Dermis blood vessel endothelial cell (primary cell): ENCODE measurements at regions not wholly inside any gene's neighbourhood (a gene's known extent, or its start where the extent isn't known, plus 50 kb on each side); places are given as distances from the start of the nearest gene placed in this dataset.
"Not testable (repeated sequence)": the region's sequence is repeated elsewhere in the genome, so short reads cannot be mapped to it uniquely, and the experiment has no call there.

Experiments
- DNase-seq: peaks from one replicate; pipeline ENCODE4 v3.0.0; 2010

DNA sequence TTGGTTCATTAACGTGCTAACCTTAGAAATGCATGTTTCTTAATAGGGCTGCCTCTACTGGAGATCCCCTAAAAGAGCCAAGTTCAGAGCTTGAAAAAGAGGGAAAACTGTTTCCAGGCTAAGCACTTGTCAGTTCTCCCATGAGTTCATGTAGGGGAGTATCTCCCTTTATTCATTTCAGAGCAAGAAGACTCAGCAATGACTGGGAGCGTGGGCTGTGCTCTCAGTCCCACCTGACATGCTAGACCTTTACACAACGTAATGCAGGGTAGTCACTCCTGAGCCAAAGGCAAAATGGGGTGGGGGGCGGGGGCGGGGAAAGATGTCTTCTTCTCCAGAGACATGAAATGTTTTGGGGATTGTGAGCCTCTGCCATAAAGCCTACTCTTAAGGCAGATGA lies 420.1 kb upstream of the MCTP2 start:
- DNase-seq: no peak

DNA sequence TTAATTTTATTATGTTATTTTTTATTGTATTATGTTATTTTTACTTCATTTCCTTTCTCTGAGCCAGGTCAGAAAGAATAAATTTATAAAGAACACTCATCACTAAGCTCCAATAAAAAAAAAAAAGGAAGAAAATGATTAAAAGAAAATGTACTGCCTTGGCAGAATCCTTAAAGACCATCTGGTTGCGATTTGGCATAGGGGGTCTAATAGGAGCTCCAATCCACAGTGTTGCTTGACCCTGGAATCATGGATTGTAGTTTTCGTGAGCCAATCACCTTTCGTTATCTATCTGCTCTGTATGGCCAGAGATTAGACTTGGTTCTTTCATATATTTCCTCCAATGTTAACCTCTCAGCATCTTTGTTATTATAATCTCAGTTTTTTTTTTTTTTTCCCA lies 421.8 kb upstream of the MCTP2 start:
- no peak for DNase-seq

DNA sequence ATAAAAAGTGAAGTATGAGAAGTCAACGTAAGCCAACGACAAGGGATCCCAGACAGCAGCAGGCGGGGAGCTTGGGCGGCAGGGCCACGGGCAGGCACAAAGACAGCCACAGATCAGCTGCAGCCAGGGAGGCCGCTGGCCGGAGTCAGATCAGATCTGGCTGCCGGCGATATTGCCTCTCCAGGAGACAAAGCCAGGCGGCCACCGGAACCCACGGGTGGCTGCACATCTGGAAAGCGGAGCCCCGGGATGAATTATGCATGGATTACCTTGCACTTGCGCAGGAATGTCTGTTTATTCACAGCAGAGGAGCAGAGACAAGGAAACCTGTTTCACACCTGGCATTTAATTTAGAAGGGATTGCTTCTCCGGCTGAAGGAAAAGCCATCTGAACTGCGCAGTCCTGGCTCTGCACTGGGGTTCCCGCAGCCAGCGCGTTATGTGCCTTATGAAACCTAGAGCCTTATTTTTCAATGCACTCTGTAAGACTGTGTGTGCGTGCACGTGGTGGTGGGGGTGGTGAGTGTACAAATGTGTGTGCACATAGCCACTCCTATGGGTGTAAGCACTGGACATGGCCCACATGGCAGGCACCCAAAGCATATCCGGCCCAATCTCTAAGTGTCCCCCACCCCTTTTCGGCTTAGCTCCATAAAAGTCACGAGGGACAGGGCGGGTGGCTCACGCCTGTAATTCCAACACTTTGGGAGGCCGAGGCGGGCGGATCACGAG lies 427.8 kb upstream of the MCTP2 start:
- DNase-seq: no peak

DNA sequence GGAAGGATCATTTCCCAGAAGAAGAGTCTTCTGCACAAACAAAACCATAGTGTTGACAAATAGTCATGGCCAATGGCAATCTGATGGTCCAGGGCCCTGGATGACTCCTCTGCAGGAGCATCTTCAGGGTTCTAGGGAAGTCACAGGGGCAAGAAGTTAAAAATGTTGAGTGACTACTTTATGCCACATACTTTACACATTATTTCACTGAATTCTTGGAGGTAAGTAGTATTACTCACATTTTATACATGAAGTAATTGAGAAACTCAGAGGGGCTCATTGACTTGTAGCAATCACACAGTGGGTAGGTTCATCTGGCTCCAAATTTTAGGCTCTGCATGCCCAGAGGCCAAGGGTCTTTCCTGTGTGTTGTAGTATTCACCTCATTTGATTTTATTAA lies 430.2 kb upstream of the MCTP2 start:
- no peak for DNase-seq

DNA sequence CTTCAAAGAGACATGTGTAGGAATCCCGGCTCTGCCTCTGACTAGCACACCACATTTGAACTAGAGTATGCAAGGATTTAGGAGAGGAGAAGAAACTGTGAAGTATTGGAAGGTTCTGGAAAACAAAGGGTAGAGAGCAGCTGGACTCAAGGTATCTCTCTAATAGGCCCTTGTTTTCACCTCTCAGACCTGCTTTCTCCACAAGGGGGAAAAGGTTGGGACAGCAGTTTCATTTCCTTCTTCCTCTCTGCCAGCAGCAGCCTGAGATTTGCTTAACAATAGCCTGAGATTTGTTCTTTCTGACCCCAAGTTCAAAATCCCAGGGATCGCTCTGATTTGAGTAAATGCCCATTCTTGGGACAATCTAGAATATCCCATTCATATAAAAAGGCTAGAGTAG lies 430.6 kb upstream of the MCTP2 start:
- DNase-seq: no peak

GRCh38 chr15:93789441-93789840 lies 441.9 kb upstream of the MCTP2 start:
- DNase-seq: no peak

DNA sequence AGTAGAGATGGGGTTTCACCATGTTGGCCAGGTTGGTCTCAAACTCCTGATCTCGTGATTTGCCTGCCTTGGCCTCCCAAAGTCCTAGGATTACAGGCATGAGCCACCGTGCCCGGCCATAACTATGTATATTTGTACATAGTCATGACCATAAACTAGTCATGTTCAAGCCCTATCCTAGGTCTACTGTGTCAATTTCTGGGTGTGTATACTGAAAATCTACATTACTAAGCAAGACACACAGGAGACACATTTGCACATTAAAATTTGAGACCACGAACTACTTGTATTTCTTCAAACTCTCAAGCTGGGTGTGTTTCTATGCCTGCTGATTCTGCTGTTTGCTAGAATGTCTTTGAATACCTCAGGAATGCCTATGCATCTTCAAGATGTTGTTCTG lies 451.3 kb upstream of the MCTP2 start:
- no peak for DNase-seq

DNA sequence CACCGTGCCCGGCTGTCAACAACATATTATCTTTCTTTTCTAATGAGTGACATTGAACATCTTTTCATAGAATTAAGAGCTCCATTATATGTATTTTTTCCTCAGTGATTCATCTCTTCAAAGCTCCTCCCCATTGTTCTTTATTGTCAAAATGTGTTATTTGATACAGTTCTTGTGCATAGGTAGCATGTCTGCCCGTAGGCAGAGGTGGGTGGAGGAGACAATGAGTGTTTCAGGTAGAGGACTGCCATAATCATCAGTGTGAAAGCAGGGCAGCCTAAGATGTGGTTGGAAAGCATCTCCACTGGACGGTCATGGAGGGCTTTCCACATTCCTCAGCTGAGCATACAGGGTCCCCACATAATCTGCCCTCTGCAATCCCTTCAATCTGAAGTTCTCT lies 452.0 kb upstream of the MCTP2 start:
- no peak for DNase-seq

DNA sequence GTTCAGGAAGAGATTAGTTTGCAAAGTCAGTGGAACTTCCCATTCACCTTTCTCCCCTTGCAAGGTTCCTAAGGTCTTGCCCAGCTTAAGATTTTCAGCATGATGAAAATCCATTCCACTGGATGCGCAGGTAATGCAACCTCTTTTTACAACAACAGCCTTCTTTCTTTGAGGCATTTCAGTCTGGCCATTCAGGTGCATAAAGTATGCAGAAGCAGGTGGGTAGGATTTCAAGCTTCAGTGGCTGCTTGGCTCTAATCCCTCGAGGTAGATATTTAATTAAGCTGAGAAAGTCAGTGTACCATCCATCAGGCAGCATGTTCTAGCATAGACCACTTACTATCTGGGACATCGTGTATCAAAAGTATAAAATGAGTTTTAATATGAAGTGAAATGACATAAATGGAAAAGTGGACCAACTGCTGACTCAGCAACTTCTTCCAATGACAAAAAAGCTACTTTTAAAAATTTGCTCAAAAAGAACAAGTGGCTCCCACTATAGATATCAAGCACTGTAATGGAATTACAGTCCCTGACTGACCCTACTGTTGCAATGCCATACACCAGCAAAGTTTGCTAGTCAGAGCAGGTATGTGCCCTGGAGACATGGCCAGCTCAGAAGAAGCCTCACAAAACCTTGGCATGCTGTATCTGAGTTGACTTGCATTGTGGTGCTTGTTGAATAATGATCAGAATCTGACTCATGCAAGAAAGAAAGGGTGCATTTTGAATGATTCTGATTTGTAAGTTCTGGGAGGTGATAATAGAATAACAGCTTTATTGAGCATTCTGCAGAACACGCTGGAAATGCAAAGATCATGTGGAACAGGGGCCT lies 459.9 kb upstream of the MCTP2 start:
- DNase-seq: no peak

- no peak for DNase-seq
Measured at GRCh38 chr15:93770788-93771187, 460.6 kb upstream of the MCTP2 start.

- no peak for DNase-seq
Measured at GRCh38 chr15:93762036-93762435, 469.3 kb upstream of the MCTP2 start.

DNA sequence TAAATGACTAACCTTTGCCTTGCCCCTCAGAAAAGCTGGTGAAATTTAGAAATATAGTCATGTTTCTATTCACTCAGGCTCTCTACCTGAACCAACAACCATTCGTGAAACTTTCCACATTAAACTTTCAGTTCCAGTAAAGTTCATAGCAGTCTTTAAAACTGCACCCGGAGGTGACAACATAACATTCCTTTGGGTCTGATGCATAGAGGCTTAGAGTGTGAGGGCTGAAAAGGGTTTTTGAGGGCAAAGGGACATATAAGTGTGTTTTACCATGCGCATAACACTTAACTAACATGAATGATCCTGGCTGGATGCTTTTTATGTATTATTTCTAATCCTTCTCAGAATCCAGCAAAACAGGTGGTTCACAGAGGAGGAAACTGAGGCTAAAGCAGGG lies 471.7 kb upstream of the MCTP2 start:
- no peak for DNase-seq

DNA sequence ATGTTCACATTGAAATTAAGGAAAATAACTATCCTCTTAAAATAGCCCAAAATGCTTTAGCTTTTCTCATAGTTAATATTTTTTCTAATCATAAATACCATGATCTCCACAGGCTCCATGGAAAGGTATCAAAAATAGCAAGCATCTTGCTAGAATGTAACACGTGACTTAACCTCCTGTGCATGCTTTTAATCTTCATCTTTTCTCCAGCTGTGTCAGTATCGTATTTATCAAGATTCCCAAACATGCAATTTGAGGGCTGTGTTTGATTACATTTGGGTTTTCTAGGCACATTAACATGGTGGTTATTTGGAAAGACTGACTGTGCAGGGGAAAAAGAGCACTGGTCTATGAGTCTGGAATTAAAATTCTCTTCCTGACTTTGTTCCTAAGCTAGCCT lies 472.5 kb upstream of the MCTP2 start:
- DNase-seq: no peak

- DNase-seq: no peak
Measured at GRCh38 chr15:93748710-93749109, 482.7 kb upstream of the MCTP2 start.

- DNase-seq: not testable (repeated sequence)
Measured at GRCh38 chr15:93734976-93735375, 496.4 kb upstream of the MCTP2 start.

- no peak for DNase-seq
Measured at GRCh38 chr15:93730724-93731123, 500.6 kb upstream of the MCTP2 start.

DNA sequence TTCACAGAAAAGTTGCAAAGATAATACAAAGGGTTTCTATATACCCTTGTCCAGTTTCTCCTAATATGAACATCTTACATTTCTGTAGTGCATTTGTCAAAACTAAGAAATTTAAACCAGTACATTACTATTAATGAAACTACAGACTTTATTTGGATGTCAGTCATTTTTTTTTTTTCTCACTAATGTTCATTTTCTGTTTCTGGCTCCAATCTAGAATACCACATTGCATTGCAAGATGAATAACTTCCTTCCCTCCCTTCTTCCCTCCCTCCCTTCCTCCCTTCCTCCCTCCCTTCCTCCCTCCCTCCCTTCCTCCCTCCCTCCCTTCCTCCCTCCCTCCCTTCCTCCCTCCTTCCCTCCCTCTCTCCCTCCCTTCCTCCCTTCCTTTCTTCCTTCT lies 509.2 kb upstream of the MCTP2 start:
- no peak for DNase-seq

- DNase-seq: no peak
Measured at GRCh38 chr15:93720607-93721006, 510.8 kb upstream of the MCTP2 start.

- DNase-seq: no peak
Measured at GRCh38 chr15:93719921-93720351, 511.4 kb upstream of the MCTP2 start.

GRCh38 chr15:93716615-93717231 lies 514.6 kb upstream of the MCTP2 start:
- no peak for DNase-seq

GRCh38 chr15:93709708-93710107 lies 521.7 kb upstream of the MCTP2 start:
- DNase-seq: no peak

DNA sequence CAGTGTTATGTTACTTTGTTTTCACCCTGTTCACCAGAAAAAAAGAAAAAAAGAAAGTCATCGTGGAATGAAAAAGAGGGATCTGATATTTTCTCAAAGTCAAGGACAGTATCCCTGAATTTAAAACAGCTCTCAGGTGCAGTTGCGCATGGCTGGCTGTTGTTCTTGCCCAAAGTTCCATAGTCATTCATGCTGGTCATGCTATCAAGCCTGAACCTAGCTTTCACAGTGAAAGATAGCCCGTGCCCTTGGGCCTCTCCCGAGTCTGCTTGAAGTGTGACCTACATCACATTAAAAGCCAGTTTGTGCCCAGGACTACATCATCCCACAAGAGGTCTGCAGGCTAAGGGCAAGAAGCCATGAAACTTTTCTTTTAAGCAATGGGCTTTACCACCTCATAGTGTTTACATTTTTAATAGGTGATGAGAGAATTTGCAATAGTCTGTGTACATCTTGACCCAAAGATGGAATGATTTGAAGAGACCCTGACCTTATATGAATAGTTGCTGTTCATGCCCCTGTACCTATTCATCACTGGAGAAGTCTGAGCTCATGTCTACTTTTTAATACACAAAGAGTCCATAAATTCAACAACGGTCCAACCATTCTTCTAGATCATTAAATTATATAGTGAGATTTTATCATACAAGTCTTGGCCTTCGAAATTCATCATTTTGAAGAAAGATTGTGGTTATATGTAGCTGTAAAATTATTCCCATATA lies 522.5 kb upstream of the MCTP2 start:
- no peak for DNase-seq

- no peak for DNase-seq
Measured at GRCh38 chr15:93707751-93708150, 523.6 kb upstream of the MCTP2 start.
